CD14-positive monocyte (primary cell): ENCODE measurements at regions not wholly inside any gene's neighbourhood (a gene's known extent, or its start where the extent isn't known, plus 50 kb on each side); places are given as distances from the start of the nearest gene placed in this dataset.

Experiments
- DNase-seq, 3 donors: peaks; one replicate each; pipeline ENCODE4 v3.0.0-alpha.2; 2011 to 2022
- H2AFZ ChIP-seq: 2 replicates; pipeline ENCODE4 v1.6.0; 2012; ENCODE audit warnings: mild to moderate bottlenecking, low read depth, low read length, inconsistent platforms; ENCODE audit not compliant: insufficient read depth, poor library complexity, severe bottlenecking
- H3K27ac ChIP-seq, 2 donors: 1 replicate in 1 of 2; 2 replicates in 1 of 2; pipeline ENCODE4 v1.5.1; 2012 to 2013; ENCODE audit warnings: low read length in 2 of 2, control low read depth in 1 of 2, inconsistent platforms in 1 of 2, low read depth in 1 of 2, mild to moderate bottlenecking in 1 of 2
- H3K27me3 ChIP-seq, 2 donors: one replicate each; pipeline versions ENCODE4 v1.6.0 to v1.6.1; 2011 to 2013; ENCODE audit warnings: low read length in 2 of 2; ENCODE audit not compliant: control insufficient read depth in 2 of 2, insufficient read depth in 2 of 2
- H3K36me3 ChIP-seq, 2 donors: replicated peaks in 1 of 2; 1 replicate in 1 of 2; 2 replicates in 1 of 2; pipeline versions ENCODE4 v1.5.1 to v1.6.1; 2012 to 2013; ENCODE audit warnings: low read length in 2 of 2, control low read depth in 1 of 2, inconsistent platforms in 1 of 2, mild to moderate bottlenecking in 1 of 2; ENCODE audit not compliant: insufficient read depth in 2 of 2, control insufficient read depth in 1 of 2
- H3K4me1 ChIP-seq, 2 donors: 1 replicate in 1 of 2; 2 replicates in 1 of 2; pipeline versions ENCODE4 v1.5.1 to v1.6.1; 2012 to 2013; ENCODE audit warnings: low read length in 2 of 2, control low read depth in 1 of 2, inconsistent platforms in 1 of 2, mild to moderate bottlenecking in 1 of 2, moderate library complexity in 1 of 2; ENCODE audit not compliant: insufficient read depth in 2 of 2, control insufficient read depth in 1 of 2
- H3K4me2 ChIP-seq: replicated peaks from 2 replicates; pipeline ENCODE3; 2012; ENCODE audit warnings: low read length, moderate library complexity, mild to moderate bottlenecking; ENCODE audit not compliant: poor library complexity, severe bottlenecking; ENCODE audit errors: extremely low read depth
- H3K4me3 ChIP-seq, 3 experiments: fragments of 200-600 bp in 1 of 3; sonication (generic) in 1 of 3; replicated peaks in 1 of 3; 1 replicate in 2 of 3; 2 replicates in 1 of 3; pipeline ENCODE4 v1.5.1; 2011 to 2013; ENCODE audit warnings: low read length in 3 of 3, mild to moderate bottlenecking in 3 of 3, control low read depth in 2 of 3, low read depth in 2 of 3, inconsistent platforms in 1 of 3, moderate library complexity in 1 of 3
- H3K79me2 ChIP-seq: 2 replicates; pipeline ENCODE4 v1.6.0; 2012; ENCODE audit warnings: mild to moderate bottlenecking, control low read depth, inconsistent platforms, low read length, moderate library complexity; ENCODE audit not compliant: insufficient read depth
- H3K9ac ChIP-seq: 2 replicates; pipeline ENCODE4 v1.6.0; 2017; ENCODE audit warnings: low read length, mild to moderate bottlenecking; ENCODE audit not compliant: insufficient read depth, poor library complexity, severe bottlenecking
- H3K9me3 ChIP-seq, 2 donors: replicated peaks in 1 of 2; 1 replicate in 1 of 2; 2 replicates in 1 of 2; pipeline versions ENCODE4 v1.5.1 to v1.6.1; 2012 to 2013; ENCODE audit warnings: low read length in 2 of 2, control low read depth in 1 of 2; ENCODE audit not compliant: control insufficient read depth in 1 of 2, insufficient read depth in 1 of 2
- H4K20me1 ChIP-seq: 2 replicates; pipeline ENCODE4 v1.6.0; 2012; ENCODE audit warnings: mild to moderate bottlenecking, low read length, control low read depth, moderate library complexity; ENCODE audit not compliant: insufficient read depth
- H3K27ac Mint-ChIP-seq, 7 donors: one replicate each; pipeline ENCODE4 v1.8.0; 2020; ENCODE audit warnings: mild to moderate bottlenecking in 7 of 7, mixed read lengths in 7 of 7, moderate library complexity in 6 of 7, inconsistent platforms in 2 of 7
- H3K27me3 Mint-ChIP-seq, 3 donors: one replicate each; pipeline ENCODE4 v1.8.0; 2021 to 2022; ENCODE audit warnings: low read depth in 3 of 3, mild to moderate bottlenecking in 3 of 3, mixed read lengths in 3 of 3, moderate library complexity in 3 of 3, inconsistent platforms in 1 of 3
- H3K36me3 Mint-ChIP-seq, 2 donors: one replicate each; pipeline ENCODE4 v1.8.0; 2020; ENCODE audit warnings: mixed read lengths in 2 of 2, inconsistent platforms in 1 of 2, mild to moderate bottlenecking in 1 of 2
- H3K4me1 Mint-ChIP-seq: one replicate; pipeline ENCODE4 v1.8.0; 2020; ENCODE audit warnings: mild to moderate bottlenecking, mixed read lengths
- H3K4me3 Mint-ChIP-seq, 2 donors: one replicate each; pipeline ENCODE4 v1.8.0; 2020; ENCODE audit warnings: mild to moderate bottlenecking in 2 of 2, mixed read lengths in 2 of 2, moderate library complexity in 1 of 2
- H3K9me3 Mint-ChIP-seq, 7 donors: one replicate each; pipeline ENCODE4 v1.8.0; 2020 to 2022; ENCODE audit warnings: mixed read lengths in 7 of 7, mild to moderate bottlenecking in 6 of 7, moderate library complexity in 6 of 7, inconsistent platforms in 2 of 7
- WGBS: methylation state at CpG from one replicate; pipeline ENCODE4 v1.1.5; 2013; ENCODE audit warnings: missing lambda C conversion rate; ENCODE audit not compliant: insufficient coverage; 5-methylcytosine and 5-hydroxymethylcytosine counted together
- intact Hi-C, 2 donors: fragments of 100-400 bp; cut with micrococcal nuclease; formaldehyde crosslinking; loops; one replicate each; pipeline versions ENCODE4 v1.15.0 to v1.15.1; 2023
- TF ChIP-seq, protein P1 (sequence below): fragments of 200-600 bp; IDR thresholded peaks from one replicate; pipeline ENCODE4 v1.8.0; 2022; ENCODE audit warnings: antibody characterized with exemption, mild to moderate bottlenecking

DNA sequence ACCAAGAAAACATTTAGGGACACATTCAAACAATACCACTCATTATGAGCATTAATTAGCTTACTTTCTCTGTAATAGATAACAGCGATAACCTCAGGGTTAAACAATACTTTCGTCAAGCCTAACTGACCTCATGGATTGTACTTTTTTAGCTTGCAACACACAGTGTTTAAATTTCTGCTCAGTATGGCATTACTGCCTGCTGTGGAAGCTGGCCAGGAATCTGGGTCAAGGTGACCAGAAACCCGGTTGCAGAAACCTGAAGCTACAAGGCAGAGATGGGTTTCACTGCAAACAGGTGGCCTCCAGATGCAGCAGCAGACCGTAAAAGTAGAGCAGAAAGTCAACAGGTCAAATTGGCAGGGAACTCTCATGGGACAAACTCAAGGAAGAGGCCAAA lies 123.8 kb upstream of the FHL2 start:
- intact Hi-C loops, result no loop called here
- peaks cover 3% of the 10 kb centered on the region for H3K4me1 Mint-ChIP-seq
- H3K27ac Mint-ChIP-seq, result no peak overlapping the region
- Histone ChIP-seq H3K27me3 (no peaks in the 10 kb centered on the region), H3K27ac (no peak overlapping the region), H3K4me1 (no peaks in the 10 kb centered on the region), H2AFZ (no peak overlapping the region), H3K4me2 (no peak overlapping the region), H3K9me3 (no peaks in the 10 kb centered on the region), H3K79me2 (no peaks in the 10 kb centered on the region), H3K9ac (no peak overlapping the region), H3K4me3 (no peak overlapping the region), H3K36me3 (no peaks in the 10 kb centered on the region), H4K20me1 (no peaks in the 10 kb centered on the region)
- DNase-seq, result no peak
- H3K4me3 Mint-ChIP-seq, result no peak overlapping the region
- H3K9me3 Mint-ChIP-seq, result peaks cover 0 to 12% (median 0%) of the 10 kb centered on the region in 7 donors
- WGBS, result 87% methylated on average over 4 of the region's 4 CpGs
- no peaks in the 10 kb centered on the region for H3K36me3 Mint-ChIP-seq
- TF ChIP-seq, protein P1, sequence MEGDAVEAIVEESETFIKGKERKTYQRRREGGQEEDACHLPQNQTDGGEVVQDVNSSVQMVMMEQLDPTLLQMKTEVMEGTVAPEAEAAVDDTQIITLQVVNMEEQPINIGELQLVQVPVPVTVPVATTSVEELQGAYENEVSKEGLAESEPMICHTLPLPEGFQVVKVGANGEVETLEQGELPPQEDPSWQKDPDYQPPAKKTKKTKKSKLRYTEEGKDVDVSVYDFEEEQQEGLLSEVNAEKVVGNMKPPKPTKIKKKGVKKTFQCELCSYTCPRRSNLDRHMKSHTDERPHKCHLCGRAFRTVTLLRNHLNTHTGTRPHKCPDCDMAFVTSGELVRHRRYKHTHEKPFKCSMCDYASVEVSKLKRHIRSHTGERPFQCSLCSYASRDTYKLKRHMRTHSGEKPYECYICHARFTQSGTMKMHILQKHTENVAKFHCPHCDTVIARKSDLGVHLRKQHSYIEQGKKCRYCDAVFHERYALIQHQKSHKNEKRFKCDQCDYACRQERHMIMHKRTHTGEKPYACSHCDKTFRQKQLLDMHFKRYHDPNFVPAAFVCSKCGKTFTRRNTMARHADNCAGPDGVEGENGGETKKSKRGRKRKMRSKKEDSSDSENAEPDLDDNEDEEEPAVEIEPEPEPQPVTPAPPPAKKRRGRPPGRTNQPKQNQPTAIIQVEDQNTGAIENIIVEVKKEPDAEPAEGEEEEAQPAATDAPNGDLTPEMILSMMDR, result no peak
- H3K27me3 Mint-ChIP-seq, result peaks cover 0 to 3% (median 0%) of the 10 kb centered on the region in 3 donors

DNA sequence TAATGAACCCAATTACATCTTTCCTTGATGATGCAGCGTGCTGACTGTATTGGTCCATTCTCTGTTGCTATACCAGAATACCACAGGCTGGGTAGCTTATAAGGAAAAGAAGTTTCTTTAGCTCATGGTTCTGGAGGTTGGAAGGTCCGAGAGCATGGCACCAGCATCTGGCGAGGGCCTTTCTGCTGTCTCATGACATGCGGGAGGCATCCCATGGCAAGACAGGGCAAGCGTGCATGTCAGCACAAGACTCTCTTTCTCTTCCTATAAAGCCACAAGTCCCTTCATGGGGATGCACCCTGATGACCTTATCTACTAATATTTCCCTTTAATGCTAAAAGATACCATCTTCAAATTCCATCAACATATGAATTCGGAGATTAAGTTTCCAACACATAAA lies 122.8 kb upstream of the FHL2 start:
- TF ChIP-seq, protein P1, result no peak
- Histone ChIP-seq H3K79me2 (no peaks in the 10 kb centered on the region), H3K4me2 (no peak overlapping the region), H3K4me3 (no peak overlapping the region), H3K36me3 (no peaks in the 10 kb centered on the region), H3K9ac (no peak overlapping the region), H3K27me3 (no peaks in the 10 kb centered on the region), H2AFZ (no peak overlapping the region), H3K9me3 (no peaks in the 10 kb centered on the region), H4K20me1 (no peaks in the 10 kb centered on the region), H3K4me1 (no peaks in the 10 kb centered on the region), H3K27ac (no peak overlapping the region)
- Mint-ChIP-seq H3K9me3 (peaks cover 0 to 12% (median 0%) of the 10 kb centered on the region in 7 donors), H3K27me3 (peaks cover 0 to 3% (median 0%) of the 10 kb centered on the region in 3 donors), H3K27ac (no peak overlapping the region), H3K4me1 (peaks cover 7% of the 10 kb centered on the region), H3K36me3 (no peaks in the 10 kb centered on the region), H3K4me3 (no peak overlapping the region)
- no peak for DNase-seq
- intact Hi-C loops, result loop anchor here in 1 of 2 donors (2.0 kb wide), 1 partner anchor 151 kb away; no protein-coding TSS in a partner anchor
- 84% methylated on average over 5 of the region's 6 CpGs for WGBS
